IPS-20b (cell line): ENCODE measurements at regions not wholly inside any gene's neighbourhood (a gene's known extent, or its start where the extent isn't known, plus 50 kb on each side); places are given as distances from the start of the nearest gene placed in this dataset.
"Not testable (repeated sequence)": the region's sequence is repeated elsewhere in the genome, so short reads cannot be mapped to it uniquely, and the experiment has no call there.

ENCODE experiments used
- H3K27ac ChIP-seq: one replicate; pipeline ENCODE4 v1.5.1; 2013; ENCODE audit warnings: low read length
- H3K27me3 ChIP-seq: 2 replicates; pipeline ENCODE4 v1.6.1; 2013; ENCODE audit warnings: mild to moderate bottlenecking, low read length, inconsistent platforms; ENCODE audit not compliant: insufficient read depth
- H3K36me3 ChIP-seq: 2 replicates; pipeline ENCODE4 v1.6.1; 2013; ENCODE audit warnings: low read depth, mild to moderate bottlenecking, inconsistent platforms, low read length, moderate library complexity; ENCODE audit not compliant: insufficient read depth
- H3K4me1 ChIP-seq: 2 replicates; pipeline ENCODE4 v1.6.1; 2013; ENCODE audit warnings: mild to moderate bottlenecking, control low read depth, inconsistent platforms, low read length, moderate library complexity; ENCODE audit not compliant: insufficient read depth
- H3K4me3 ChIP-seq: 2 replicates; pipeline ENCODE4 v1.5.1; 2013; ENCODE audit warnings: mild to moderate bottlenecking, low read length, inconsistent platforms
- H3K9ac ChIP-seq: 2 replicates; pipeline ENCODE4 v1.6.1; 2013; ENCODE audit warnings: low read depth, mild to moderate bottlenecking, inconsistent platforms, low read length, moderate library complexity
- H3K9me3 ChIP-seq: 2 replicates; pipeline ENCODE4 v1.6.1; 2013; ENCODE audit warnings: mild to moderate bottlenecking, low read depth, low read length, inconsistent platforms; ENCODE audit not compliant: insufficient read depth

DNA sequence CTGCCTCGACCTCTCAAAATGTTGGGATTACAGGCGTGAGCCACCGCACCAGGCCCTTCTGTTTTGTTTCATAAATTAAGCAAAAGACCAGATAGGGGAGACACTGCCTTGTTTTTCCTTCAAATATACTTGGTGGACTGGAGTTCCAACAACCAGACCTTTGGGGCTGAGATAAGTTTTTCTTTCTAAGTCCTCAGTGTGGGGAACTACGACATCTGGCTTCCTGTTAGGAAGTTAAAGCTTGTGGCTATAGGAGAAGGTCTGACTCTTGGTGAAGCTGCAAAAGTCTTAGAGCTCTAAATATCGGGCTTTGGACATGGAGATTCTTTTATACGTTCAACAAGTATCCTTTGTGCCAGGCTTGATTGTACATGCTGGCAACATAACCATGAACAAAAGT, 64.1 kb upstream of the EED start:
- Histone ChIP-seq H3K9ac (no peak overlapping the region), H3K27me3 (no peaks in the 10 kb centered on the region), H3K27ac (no peak overlapping the region), H3K9me3 (no peaks in the 10 kb centered on the region), H3K4me3 (no peak overlapping the region), H3K36me3 (no peaks in the 10 kb centered on the region), H3K4me1 (no peaks in the 10 kb centered on the region)

DNA sequence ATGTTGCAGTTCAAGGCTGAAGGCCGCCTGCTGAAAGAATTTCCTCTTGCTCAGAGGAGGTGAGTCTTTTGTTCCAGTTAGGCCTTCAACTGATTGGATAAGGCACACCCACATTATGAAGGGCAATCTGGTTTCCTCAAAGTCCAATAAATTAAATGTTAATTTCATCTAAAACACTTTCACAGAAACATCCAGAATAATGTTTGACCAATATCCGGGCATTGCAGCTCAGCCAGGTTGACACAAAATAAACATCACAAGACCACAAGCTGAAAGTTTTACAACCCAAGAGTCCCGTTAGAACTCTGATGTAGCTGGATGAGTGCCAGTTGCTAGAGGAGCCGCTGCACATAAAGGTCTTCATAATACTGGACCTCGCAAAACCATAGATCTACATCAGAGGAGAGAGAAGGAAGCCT, 64.9 kb upstream of the EED start:
- H3K4me3 ChIP-seq: no peak overlapping the region
- H3K9ac ChIP-seq: no peak overlapping the region
- H3K27ac ChIP-seq: no peak overlapping the region
- H3K36me3 ChIP-seq: no peaks in the 10 kb centered on the region
- no peaks in the 10 kb centered on the region for H3K4me1 ChIP-seq
- no peaks in the 10 kb centered on the region for H3K9me3 ChIP-seq
- H3K27me3 ChIP-seq: no peaks in the 10 kb centered on the region

DNA sequence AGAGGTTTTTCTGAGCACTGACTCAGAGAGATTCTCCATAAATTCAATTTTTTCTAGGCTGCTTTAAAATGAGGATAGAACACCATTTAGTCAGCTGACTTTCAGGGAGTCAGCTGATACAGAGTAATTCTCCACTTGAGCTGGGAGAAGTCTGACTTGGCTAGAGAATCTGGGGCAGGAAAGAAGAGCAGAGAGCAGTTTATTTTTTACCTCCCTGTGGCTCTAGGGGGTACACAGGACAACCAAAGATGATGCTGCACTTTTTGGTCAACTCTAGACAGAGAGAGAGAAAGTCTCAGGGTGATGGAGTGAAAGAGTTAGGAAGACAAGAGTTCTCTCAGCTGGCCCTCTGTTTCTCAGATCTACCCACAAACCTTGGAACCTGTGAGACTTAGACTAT, 67.3 kb upstream of the EED start:
- Histone ChIP-seq H3K36me3 (no peaks in the 10 kb centered on the region), H3K9ac (no peak overlapping the region), H3K27ac (no peak overlapping the region), H3K9me3 (no peaks in the 10 kb centered on the region), H3K4me1 (no peaks in the 10 kb centered on the region), H3K27me3 (no peaks in the 10 kb centered on the region), H3K4me3 (no peak overlapping the region)

DNA sequence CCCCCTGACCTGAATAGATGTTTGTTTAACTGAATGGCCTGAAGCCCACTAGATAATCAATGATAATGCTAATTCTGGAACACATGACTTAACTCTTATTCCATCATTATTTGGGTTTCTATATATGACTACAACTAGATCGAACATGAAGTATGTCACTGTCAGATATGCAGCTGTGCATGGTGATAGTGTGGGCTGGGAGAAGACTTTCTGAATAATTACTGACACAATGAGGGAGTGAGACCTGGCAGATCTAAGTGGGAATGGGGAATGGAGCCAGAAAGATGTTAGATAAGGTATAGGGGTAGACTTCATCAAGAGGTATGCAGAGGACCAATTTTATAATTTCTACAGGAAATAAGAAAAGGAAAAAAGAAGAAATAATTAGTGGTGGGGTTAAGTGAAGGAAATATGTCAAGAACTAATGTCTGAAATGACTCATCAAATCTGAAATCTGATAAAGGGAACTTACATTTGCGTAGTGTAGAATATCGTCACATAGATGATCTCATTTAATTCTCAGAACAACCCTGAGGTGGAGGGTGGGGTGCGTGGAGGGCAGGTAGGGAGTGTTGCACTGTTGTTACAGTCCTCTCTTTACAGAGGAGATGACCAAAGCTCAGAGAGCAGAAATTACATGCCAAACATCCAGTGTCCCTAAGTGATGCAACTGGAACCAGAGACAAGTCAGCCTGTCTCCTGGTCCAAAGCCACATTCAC, 68.2 kb upstream of the EED start:
- Histone ChIP-seq H3K4me3 (no peak overlapping the region), H3K27ac (no peak overlapping the region), H3K4me1 (no peaks in the 10 kb centered on the region)

DNA sequence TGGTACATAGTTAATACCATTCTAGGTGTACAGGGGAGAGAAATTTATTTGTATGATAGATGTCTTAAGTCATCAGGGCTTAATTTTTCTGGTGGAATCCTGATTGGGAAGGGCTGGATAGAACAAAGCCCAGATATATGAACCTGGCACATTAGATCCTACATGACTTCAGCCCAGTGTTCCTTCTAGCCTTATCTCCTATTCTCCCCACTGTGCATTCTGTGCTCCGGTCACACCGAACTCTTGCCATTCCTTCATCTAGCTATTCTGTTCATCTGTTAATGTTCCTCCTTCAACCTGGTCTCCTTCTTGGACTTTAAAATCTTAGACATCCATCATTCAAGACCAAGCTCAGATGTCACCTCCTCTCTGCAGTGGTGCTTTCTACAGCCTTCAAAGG, 68.9 kb upstream of the EED start:
- Histone ChIP-seq H3K36me3 (no peaks in the 10 kb centered on the region), H3K4me1 (no peaks in the 10 kb centered on the region), H3K27me3 (no peaks in the 10 kb centered on the region), H3K27ac (no peak overlapping the region), H3K4me3 (no peak overlapping the region), H3K9ac (no peak overlapping the region), H3K9me3 (no peaks in the 10 kb centered on the region)

More for the DNA sequence above, 68.2 kb upstream of the EED start:
- H3K36me3 ChIP-seq: no peaks in the 10 kb centered on the region
- no peaks in the 10 kb centered on the region for H3K27me3 ChIP-seq
- no peaks in the 10 kb centered on the region for H3K9me3 ChIP-seq
- no peak overlapping the region for H3K9ac ChIP-seq

DNA sequence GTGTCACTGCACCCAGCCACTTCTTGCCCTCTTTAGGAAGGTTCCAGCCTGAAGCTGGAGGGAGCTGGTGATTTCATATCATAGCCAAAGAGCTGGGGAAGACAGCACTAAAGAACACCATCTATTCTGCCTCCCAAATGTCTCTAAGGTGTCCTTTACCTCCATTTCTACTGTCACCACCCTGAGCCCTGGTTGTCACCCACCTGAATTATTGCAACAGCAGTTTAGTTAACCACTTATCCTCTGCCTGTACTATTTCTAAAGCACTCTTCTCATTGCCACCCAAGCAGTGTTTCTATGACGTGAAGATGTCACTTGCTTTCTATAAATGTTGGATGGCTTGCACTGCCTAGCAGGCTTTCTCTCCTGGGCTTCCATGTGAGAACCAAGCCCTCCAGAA, 69.4 kb upstream of the EED start:
- no peak overlapping the region for H3K4me3 ChIP-seq
- H3K9ac ChIP-seq: no peak overlapping the region
- no peak overlapping the region for H3K27ac ChIP-seq
- H3K27me3 ChIP-seq: no peaks in the 10 kb centered on the region
- H3K4me1 ChIP-seq: no peaks in the 10 kb centered on the region
- H3K36me3 ChIP-seq: no peaks in the 10 kb centered on the region
- no peaks in the 10 kb centered on the region for H3K9me3 ChIP-seq

DNA sequence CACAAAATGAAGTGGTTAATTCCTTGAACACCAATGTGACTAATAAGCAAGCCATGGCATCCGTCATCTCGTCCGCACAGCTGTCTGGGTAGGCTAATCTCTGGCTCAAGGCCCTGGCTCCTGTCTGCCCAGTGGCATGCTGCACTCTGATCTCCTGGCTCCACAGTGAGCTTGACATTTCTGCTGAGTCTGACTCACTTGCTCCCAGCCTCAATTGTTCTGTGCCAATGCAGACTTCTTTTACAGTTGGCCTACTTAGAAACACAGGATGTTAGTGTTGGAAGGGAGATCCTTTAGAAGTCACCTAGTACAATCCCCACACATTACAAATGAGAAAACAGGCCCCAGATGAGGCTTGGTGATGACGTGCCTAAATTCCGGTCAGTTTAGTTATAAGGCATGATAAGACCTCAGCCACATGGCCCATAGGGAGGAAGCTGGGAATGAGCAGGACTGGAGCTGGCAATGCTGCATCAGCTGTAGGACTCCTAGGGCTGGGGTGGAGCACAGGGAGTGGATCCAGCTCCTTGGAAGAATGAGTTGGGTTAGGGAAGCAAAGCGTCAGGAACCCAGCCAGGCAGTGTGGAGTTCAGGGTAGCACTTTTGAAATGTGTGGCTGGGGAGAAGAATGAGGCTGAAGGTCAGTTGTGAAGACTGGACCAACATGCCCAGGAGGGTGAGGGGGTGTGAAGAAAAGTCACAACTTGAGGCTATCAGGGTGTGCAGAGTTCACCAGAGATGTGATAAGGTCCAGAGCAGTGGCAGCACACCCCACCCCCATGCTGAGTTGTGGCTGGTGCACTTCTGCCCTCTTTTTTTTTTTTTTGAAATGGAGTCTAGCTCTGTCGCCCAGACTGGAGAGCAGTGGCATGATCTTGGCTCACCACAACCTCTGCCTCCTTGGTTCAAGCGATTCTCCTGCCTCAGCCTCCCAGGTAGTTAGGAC, 70.2 kb upstream of the EED start:
- H3K36me3 ChIP-seq: no peaks in the 10 kb centered on the region
- H3K27me3 ChIP-seq: no peaks in the 10 kb centered on the region
- no peaks in the 10 kb centered on the region for H3K4me1 ChIP-seq
- H3K4me3 ChIP-seq: no peak overlapping the region
- no peak overlapping the region for H3K27ac ChIP-seq
- H3K9me3 ChIP-seq: no peaks in the 10 kb centered on the region
- H3K9ac ChIP-seq: no peak overlapping the region

DNA sequence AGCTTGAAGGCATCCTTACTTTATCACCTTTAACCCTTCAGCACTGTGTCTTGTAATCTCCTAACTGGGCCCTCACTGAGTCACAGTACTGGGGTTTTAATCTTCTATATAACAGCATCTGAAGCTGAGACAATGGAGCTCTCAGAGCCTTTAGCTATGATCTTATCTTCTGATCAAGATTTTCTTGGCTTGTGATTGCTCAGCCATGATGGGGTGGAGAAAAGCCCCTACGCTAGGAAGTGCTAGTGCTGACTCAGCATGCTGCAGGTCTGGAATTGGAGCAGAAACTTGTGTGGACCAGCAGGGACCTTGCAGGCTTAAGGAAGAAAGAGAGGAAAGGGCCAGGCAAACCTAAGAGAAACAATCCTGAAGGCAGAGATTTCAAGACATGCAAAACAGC, 71.7 kb upstream of the EED start:
- Histone ChIP-seq H3K4me3 (no peak overlapping the region), H3K36me3 (no peaks in the 10 kb centered on the region), H3K9me3 (no peaks in the 10 kb centered on the region), H3K27me3 (no peaks in the 10 kb centered on the region), H3K27ac (no peak overlapping the region), H3K4me1 (no peaks in the 10 kb centered on the region), H3K9ac (no peak overlapping the region)

DNA sequence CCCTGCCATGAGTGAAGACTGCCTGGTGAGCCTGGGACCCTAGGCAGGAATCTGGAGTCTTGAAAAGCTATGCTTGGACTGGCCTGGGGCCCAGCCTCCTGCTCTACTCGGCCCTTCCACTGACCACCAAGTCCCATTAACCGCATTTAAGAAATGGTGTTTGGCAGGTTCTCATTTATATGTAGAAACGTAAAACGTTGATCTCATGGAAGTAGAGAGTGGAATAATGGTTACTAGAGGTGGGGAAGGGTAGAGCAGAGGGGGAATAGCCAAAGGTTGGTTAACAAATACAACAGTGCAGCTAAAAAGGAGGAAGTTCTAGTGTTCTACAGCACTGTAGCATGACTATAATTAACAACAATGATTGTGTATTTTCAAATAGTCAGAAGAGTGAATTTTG, 72.9 kb upstream of the EED start:
- Histone ChIP-seq H3K4me1 (no peaks in the 10 kb centered on the region), H3K27me3 (no peaks in the 10 kb centered on the region), H3K9ac (no peak overlapping the region), H3K4me3 (no peak overlapping the region), H3K36me3 (no peaks in the 10 kb centered on the region), H3K9me3 (no peaks in the 10 kb centered on the region), H3K27ac (no peak overlapping the region)

DNA sequence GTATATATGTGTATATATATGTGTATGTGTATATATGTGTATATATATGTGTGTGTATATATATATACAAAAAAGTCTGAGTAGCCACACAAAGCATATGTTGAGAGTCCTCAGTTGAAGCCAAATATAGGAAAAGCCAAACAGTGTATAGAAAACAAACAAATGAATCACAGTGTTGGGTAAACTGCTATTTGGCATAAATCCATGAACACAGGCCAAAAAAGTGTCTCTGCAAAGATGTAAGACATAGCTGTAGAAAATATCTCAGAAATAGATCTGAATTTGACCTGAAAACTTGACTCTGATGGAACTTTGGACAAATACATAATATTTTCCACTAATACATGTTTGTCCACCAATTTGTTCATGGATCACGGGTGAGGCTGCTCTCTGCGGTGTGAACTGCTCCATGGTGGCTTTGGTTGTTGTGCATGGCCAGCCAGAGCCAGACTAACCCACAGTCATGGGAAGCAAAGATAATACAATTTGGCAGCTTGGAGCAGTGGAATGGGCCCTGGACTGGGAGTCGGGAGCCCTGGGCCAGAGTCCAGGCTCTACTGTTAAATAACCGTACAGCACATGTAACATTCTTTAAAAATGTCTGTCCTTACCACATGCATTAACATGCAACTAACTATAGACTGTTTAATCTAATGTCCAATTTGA, 76.9 kb upstream of the EED start:
- no peak overlapping the region for H3K27ac ChIP-seq

DNA sequence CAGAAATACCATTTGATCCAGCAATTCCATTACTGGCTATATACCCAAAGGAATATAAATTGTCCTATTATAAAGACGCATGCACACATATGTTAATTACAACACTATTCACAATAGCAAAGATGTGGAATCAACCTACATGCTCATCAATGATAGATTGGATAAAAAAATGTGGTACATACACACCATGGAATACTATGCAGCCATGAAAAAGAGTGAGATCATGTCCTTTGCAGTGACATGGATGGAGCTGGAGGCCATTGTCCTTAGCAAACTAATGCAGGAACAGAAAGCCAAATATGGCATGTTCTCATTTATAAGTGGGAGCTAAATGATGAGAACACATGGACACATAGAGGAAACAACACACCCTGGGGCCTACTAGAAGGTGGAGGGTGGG, 78.3 kb upstream of the EED start:
- not testable (repeated sequence) for H3K27me3 ChIP-seq, H3K4me3 ChIP-seq, H3K27ac ChIP-seq, H3K4me1 ChIP-seq, H3K36me3 ChIP-seq, H3K9ac ChIP-seq, H3K9me3 ChIP-seq

More for the DNA sequence above, 76.9 kb upstream of the EED start:
- Histone ChIP-seq H3K9me3 (no peaks in the 10 kb centered on the region), H3K36me3 (no peaks in the 10 kb centered on the region), H3K9ac (no peak overlapping the region), H3K27me3 (no peaks in the 10 kb centered on the region), H3K4me3 (no peak overlapping the region), H3K4me1 (no peaks in the 10 kb centered on the region)
